ENCODE measurements at regions not wholly inside any gene's neighbourhood (a gene's known extent, or its start where the extent isn't known, plus 50 kb on each side); places are given as distances from the start of the nearest gene placed in this dataset.

DNA sequence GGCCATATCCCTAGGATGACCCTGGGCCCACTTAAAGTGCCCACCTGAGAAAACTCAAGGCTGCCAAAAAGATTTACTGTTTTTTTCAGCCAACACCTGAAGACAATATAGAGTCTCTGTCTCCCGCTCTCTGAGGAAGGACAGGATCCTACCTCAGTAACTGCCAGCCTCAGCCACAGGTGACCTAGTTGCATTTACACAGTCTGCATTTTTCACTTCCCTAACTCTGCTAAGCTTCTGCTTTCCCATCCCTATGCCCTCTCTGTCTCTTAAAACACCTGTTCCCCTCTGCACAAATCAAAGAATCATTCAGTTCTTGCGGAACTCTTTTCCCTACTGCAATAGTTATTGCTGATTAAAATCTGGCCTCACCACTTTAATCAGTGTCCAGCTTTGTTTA lies 609.5 kb downstream of the UQCRFS1 start:
- Histone ChIP-seq H3K9me3 (no peaks in the 10 kb centered on the region), H3K36me3 (no peaks in the 10 kb centered on the region), H3K4me1 (no peaks in the 10 kb centered on the region), H3K4me3 (no peak overlapping the region), H3K27ac (no peak overlapping the region), H3K27me3 (no peaks in the 10 kb centered on the region)
- no peak for TF ChIP-seq POLR2A (IDR thresholded peaks at IDR 0.05)
- no peak for TF ChIP-seq CTCF (IDR thresholded peaks at IDR 0.05)
- WGBS (ENCODE audit: insufficient coverage, low coverage, low lambda C conversion rate, missing lambda C conversion rate) = 95% methylated on average over 2 of the region's 2 CpGs
- intact Hi-C loops (cut with DNase I) = no loop called here
- DNase-seq (no peak), ATAC-seq (no peak)

- H3K9me3 ChIP-seq = no peaks in the 10 kb centered on the region
- no peak overlapping the region for H3K4me3 ChIP-seq
- H3K4me1 ChIP-seq = no peaks in the 10 kb centered on the region
- no peaks in the 10 kb centered on the region for H3K36me3 ChIP-seq
- no peak for ATAC-seq
- TF ChIP-seq POLR2A (IDR thresholded peaks at IDR 0.05) (no peak), CTCF (IDR thresholded peaks at IDR 0.05) (no peak)
- H3K27me3 ChIP-seq = no peaks in the 10 kb centered on the region
- intact Hi-C loops (cut with DNase I) = no loop called here
- no peak for DNase-seq
- 78% methylated on average over 8 of the region's 9 CpGs for WGBS (ENCODE audit: insufficient coverage, low coverage, low lambda C conversion rate, missing lambda C conversion rate)
- no peak overlapping the region for H3K27ac ChIP-seq
These were observed 610.2 kb downstream of the UQCRFS1 start for GRCh38 chr19:28602675-28603298.

- no peaks in the 10 kb centered on the region for H3K9me3 ChIP-seq
- no peak for TF ChIP-seq POLR2A (IDR thresholded peaks at IDR 0.05)
- no peak for TF ChIP-seq CTCF (IDR thresholded peaks at IDR 0.05)
- intact Hi-C loops (cut with DNase I) = no loop called here
- H3K4me1 ChIP-seq = no peaks in the 10 kb centered on the region
- H3K27ac ChIP-seq = no peak overlapping the region
- H3K36me3 ChIP-seq = no peaks in the 10 kb centered on the region
- H3K4me3 ChIP-seq = no peak overlapping the region
- ATAC-seq (no peak), DNase-seq (no peak)
- H3K27me3 ChIP-seq = no peaks in the 10 kb centered on the region
- WGBS (ENCODE audit: insufficient coverage, low coverage, low lambda C conversion rate, missing lambda C conversion rate) = 57% methylated on average over 6 of the region's 10 CpGs
These were observed 611.1 kb downstream of the UQCRFS1 start for GRCh38 chr19:28601723-28602440.

- H3K9me3 ChIP-seq = no peaks in the 10 kb centered on the region
- no peaks in the 10 kb centered on the region for H3K4me1 ChIP-seq
- DNase-seq = no peak
- TF ChIP-seq CTCF (IDR thresholded peaks at IDR 0.05) (no peak), POLR2A (IDR thresholded peaks at IDR 0.05) (no peak)
- no peaks in the 10 kb centered on the region for H3K36me3 ChIP-seq
- H3K27ac ChIP-seq = no peak overlapping the region
- intact Hi-C loops (cut with DNase I) = no loop called here
- no peaks in the 10 kb centered on the region for H3K27me3 ChIP-seq
- H3K4me3 ChIP-seq = no peak overlapping the region
- no peak for ATAC-seq
- WGBS (ENCODE audit: insufficient coverage, low coverage, low lambda C conversion rate, missing lambda C conversion rate) = 53% methylated on average over 3 of the region's 3 CpGs
These were observed 614.1 kb downstream of the UQCRFS1 start for GRCh38 chr19:28598861-28599260.
